GM21423 (cell line): ENCODE measurements at regions not wholly inside any gene's neighbourhood (a gene's known extent, or its start where the extent isn't known, plus 50 kb on each side); places are given as distances from the start of the nearest gene placed in this dataset.

ENCODE experiments used
- ATAC-seq: cut with Tn5 transposase; IDR thresholded peaks from one replicate; pipeline ENCODE4 v1.9.1; 2021; ENCODE audit warnings: mild to moderate bottlenecking, moderate library complexity; ENCODE audit not compliant: unreplicated experiment

GRCh38 chr13:80040196-80040980 lies 300.5 kb downstream of the SPRY2 start:
- no peak for ATAC-seq

GRCh38 chr13:80039000-80039399 lies 301.9 kb downstream of the SPRY2 start:
- peak; percentile 71 for ATAC-seq

DNA sequence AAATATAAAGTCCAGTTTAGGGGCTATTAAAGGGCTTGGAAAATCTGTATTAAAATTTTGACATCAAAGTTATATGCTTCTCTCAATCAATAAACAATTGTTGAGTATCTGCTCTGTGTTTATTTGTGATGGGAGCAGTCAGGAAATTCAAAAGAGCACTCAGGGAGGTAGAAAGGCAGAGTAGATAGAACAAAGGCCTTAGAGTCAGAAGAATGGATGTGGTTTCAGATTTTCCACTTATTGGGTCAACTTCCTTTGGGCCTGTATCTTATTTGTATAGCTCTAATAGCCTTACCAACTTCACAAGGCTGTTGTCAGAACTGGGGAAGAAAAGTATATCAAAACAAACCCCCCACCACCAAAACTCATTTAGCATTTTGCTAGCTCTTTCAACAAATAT lies 302.6 kb downstream of the SPRY2 start:
- ATAC-seq, result no peak

GRCh38 chr13:80037505-80037888 lies 303.4 kb downstream of the SPRY2 start:
- ATAC-seq, result peak; percentile 46

DNA sequence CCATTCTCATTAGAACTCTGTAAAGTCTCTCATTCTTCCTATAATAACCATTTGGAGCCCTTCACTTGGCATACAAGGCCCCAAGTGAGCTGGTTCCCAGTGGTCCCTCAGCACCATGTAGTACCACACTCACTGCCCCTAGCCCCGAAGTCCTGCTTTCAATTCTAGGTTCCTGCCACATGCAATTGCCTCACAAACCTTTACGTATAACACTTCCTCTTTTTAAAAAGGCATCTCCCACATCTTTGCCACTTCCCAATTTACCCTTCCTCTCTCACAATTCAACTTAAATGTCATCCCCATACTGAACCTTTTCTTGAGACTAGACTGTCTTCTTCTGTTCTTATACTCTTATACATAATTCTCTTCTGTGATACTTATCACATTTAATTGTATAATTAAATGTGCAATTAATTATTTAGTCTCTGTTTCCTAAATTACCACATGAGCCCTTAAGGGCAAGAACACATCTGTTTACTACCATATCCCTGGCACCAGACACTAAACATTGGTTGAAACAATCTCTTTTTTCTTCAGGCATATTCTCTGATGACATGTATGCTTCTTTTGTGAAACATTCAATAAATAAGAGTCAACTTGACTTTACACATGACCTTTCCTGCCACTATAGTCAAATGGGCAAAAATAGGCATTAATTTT lies 304.0 kb downstream of the SPRY2 start:
- peak; percentile 65 for ATAC-seq

GRCh38 chr13:80035096-80035495 lies 305.8 kb downstream of the SPRY2 start:
- no peak for ATAC-seq

GRCh38 chr13:80033951-80034350 lies 307.0 kb downstream of the SPRY2 start:
- no peak for ATAC-seq

DNA sequence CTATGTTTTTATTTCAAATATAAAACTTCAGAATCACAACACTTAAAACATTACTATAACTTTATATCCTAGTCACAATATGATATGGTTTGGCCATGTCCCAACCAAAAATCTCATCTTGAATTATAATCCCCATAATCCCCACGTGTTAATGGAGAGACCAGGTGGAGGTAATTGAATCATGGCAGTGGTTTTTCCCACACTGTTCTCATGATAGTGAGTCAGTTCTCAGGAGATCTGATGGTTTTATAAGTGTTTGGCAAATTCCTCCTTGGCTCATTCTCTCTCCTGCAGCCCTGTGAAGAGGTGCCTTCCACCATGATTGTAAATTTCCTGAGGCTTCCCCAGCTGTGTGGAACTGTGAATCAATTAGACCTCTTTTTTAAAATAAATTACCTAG lies 307.6 kb downstream of the SPRY2 start:
- ATAC-seq, result no peak

DNA sequence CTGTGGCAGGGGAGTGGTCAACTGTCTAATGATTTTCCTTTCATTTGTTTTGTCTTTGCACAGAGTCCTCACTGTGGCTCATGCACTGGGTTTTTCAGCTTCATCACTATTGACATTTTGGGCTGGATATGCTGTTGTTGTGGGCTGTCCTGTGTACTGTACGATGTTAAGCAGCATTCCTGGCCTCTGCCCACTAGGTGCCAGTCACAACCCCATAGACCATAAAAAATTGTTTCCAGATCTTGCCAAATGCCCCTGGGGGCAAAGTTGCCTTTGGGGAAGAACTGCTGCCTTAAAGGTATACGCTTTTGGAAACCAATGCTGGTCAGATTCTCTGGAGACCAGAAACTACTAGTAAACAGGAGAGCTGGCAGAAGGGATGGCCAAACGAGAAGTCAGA lies 310.4 kb downstream of the SPRY2 start:
- ATAC-seq, result peak; percentile 58

DNA sequence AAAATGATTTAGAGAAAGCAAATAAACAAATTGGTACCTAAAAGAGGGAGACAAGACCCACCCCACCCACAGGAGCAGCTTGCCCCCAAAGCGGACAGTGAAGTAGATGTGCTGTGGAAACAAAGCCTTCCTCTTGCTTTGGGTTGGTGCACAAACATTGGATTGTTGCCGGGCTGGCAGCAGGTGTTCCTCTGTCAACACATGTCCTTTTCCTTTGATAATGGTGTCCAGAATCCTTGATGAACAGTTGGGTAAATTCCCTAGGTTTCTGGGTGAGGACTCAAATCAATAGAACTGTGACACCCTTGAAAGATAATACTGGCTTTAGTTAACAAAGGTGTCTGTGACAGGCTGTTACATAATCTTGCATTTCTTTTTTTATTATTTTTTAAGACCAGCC lies 311.8 kb downstream of the SPRY2 start:
- ATAC-seq, result no peak

GRCh38 chr13:80022146-80022545 lies 318.8 kb downstream of the SPRY2 start:
- ATAC-seq, result no peak

GRCh38 chr13:80012251-80012650 lies 328.7 kb downstream of the SPRY2 start:
- ATAC-seq, result no peak

DNA sequence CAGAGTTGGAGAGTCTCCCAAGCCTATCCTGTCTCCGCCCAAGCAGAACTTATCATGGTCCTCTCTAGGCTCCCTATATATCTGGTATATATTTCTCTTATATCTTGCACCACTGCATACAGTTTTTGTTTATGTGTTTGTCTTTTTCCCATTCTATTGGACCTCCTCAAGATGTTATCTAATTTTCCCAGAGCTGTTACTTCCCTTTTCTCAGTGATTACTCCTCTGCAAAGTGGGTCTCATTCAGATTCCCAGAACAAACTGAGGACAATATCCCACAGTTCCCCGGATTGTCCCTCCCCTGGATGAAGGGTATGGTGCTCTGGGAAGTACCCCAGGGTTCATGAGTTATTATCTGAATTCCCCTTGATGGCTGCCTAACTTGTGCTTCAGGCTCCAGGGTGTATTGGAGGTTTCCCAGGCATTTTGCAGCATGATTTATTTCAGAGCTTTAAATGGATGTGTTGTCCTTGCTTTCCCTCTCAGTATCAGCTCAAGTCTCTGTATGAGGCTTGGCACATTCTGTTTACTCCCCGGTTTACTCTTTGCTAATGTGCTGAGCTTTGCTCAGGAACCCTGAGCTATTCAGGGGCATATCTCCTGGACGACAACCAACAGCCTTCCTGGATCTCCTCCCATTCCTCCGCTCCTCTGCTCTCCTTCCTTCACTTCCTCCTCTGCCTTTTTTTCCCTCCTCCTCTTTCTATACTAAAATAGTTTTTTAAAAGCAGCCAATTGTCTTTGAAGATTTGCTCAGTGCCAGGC lies 329.3 kb downstream of the SPRY2 start:
- ATAC-seq, result no peak

DNA sequence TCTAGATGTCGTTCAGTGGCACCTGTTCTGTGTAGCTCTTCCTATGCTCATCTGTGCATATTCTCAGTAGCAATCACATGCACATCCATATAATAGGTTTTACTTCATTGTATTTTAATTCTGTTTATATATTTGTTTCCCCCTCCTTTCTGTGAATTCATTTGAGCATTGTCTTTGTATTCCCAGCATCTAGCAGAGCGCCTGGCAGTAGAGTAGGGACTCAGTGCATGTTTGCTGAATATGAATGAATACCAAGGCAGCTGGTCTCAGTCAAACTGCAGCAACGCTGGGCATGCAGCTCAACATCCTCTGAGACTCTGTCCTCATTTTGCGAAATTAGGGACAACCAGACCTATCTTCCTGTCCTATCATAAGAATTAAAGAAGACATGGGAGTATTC lies 330.1 kb downstream of the SPRY2 start:
- ATAC-seq, result no peak

DNA sequence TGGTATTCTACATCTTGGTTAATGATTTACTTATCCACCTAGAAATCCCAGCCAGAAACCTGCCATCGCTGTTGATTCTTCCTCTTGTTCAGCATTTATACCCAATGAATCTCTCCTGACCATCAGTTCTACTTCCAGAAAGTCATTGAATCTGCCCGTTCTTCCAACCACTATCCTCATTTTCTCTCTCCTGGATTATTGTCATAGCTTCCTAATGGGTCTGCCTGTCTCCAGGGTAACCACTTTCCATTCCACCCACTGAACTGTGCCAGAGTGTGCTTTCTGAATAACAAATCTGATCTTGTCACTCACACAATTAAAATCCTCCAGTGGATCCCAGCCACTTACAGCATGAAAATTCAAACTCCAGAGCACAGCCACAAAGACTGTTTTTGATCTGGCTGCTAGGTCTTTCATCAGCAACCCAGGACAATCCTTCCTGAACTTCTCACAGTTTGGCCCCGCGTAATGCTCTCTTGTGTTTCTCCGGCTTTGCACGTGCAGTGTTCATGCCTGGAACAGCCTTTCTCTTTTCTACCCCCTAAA lies 330.6 kb downstream of the SPRY2 start:
- no peak for ATAC-seq

GRCh38 chr13:80009760-80010159 lies 331.2 kb downstream of the SPRY2 start:
- no peak for ATAC-seq

DNA sequence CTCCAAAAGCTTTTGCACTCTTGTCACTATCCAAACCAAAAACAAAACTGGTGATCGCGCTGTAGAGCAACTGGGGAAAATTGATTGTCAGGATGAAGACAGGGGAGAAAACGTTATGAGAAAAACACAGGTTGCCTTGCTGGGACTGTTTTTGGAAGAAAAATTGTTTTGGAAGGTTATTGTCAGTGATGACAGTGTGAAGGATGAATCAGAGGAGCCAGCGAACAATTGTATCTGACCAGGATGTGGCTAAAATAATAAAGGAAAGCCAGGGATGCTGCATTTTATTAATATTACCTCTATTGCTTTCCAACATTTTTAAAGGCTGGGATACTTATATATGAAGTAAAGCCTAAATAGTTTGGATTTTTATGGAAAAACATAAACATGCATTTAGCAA lies 334.0 kb downstream of the SPRY2 start:
- ATAC-seq, result no peak

GRCh38 chr13:80001510-80001842 lies 339.4 kb downstream of the SPRY2 start:
- ATAC-seq, result no peak

DNA sequence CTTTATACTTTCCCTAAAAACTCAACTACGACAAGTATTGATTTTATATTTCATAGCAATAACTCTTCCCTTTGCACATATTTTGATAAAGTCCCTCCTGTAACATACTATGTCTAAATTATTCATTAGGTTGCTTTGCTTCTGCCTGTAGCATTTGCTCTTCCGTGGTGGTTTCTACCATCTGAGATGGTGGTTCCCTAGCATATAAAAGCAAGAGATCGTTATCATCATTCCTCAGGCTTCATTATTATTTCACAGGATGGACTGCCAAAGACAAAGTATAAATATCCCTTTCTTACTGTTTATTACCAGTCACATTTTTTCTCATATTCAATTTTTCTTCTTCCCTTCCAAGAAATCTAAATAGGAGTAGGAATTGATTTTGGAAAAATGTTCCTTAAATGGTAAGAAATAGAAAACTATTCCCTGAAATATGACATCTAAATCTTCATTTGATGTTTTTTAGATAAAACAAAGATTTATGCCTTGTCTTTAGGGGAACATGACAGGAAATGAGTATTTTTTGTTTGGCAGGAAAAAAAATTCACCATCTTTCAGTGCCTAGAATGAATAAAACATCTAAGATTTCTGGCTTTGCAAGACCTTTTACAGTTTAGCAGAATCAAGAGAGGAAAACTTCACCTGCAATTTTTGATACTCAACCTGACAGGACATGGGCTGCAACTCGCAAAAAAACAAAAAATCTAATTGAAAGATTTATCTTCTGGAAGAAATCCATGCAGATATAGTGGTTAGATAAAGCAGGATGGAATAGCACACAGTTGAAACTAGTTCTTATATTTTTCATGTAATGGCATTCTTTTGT lies 340.0 kb downstream of the SPRY2 start:
- ATAC-seq, result no peak

GRCh38 chr13:79999601-80000000 lies 341.3 kb downstream of the SPRY2 start:
- ATAC-seq, result no peak

DNA sequence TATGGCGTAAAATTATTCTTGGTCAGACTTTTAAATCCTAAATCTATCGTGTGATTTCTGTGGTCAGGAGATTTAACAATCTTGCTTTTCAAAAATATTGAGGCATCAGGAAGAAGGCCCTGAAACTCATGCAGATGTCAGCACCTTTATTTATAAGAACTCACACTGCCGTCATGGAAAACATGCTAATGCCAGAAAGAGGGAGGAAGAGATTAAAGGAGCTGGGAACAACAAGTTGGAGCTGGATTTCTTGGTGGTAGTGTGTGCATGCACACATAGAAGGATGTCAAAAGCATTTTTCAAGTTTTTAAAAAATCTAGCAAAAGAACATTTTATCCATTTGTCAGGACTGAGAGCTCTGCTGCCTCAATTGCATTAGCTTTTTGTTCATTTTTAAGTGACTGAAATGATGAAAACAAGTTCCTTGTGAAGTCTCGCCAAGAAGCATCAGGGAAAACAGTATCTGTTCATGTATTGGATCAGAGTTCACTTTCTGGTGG lies 342.5 kb downstream of the SPRY2 start:
- ATAC-seq, result no peak
